Frontal cortex (tissue), 3 donors: ENCODE measurements at regions not wholly inside any gene's neighbourhood (a gene's known extent, or its start where the extent isn't known, plus 50 kb on each side); places are given as distances from the start of the nearest gene placed in this dataset.

Experiments
- DNase-seq, 2 donors: peaks; one replicate each; pipeline ENCODE4 v3.0.0; 2012; ENCODE audit warnings: low spot score in 2 of 2
- FAIRE-seq: peaks from 2 replicates; lab custom pipeline; 2012; peaks lifted over from hg19 to GRCh38; lab: Jason Lieb, UNC
- donor health status: control.
- donor health status: control.
- donor health status: control.

GRCh38 chr6:23176883-23177282 is 607.5 kb downstream of the HDGFL1 start:
- no peak for DNase-seq
- FAIRE-seq, result no peak

- FAIRE-seq, result no peak
- DNase-seq, result no peak
These were observed 608.4 kb downstream of the HDGFL1 start for GRCh38 chr6:23177806-23178205.

GRCh38 chr6:23179994-23180393 is 610.6 kb downstream of the HDGFL1 start:
- FAIRE-seq (no peak), DNase-seq (no peak)

GRCh38 chr6:23180504-23181293 is 611.3 kb downstream of the HDGFL1 start:
- DNase-seq (peak; percentile 18 to 22), FAIRE-seq (no peak)

- DNase-seq (no peak), FAIRE-seq (no peak)
These were observed 612.2 kb downstream of the HDGFL1 start for GRCh38 chr6:23181356-23182110.

GRCh38 chr6:23183846-23184245 is 614.5 kb downstream of the HDGFL1 start:
- DNase-seq (no peak), FAIRE-seq (no peak)

GRCh38 chr6:23184351-23184750 is 615.0 kb downstream of the HDGFL1 start:
- no peak for DNase-seq

GRCh38 chr6:23195487-23195886 is 626.1 kb downstream of the HDGFL1 start:
- FAIRE-seq (no peak), DNase-seq (no peak)

More at GRCh38 chr6:23184351-23184750, 615.0 kb downstream of the HDGFL1 start:
- FAIRE-seq, result no peak

- FAIRE-seq (no peak), DNase-seq (no peak)
These were observed 630.2 kb downstream of the HDGFL1 start for GRCh38 chr6:23199541-23199940.

- DNase-seq, result no peak
- FAIRE-seq, result no peak
These were observed 631.6 kb downstream of the HDGFL1 start for GRCh38 chr6:23200946-23201345.

GRCh38 chr6:23202207-23202606 is 632.8 kb downstream of the HDGFL1 start:
- FAIRE-seq (no peak), DNase-seq (no peak)

- DNase-seq (no peak), FAIRE-seq (no peak)
These were observed 643.0 kb downstream of the HDGFL1 start for GRCh38 chr6:23212398-23212797.

GRCh38 chr6:23213193-23213592 is 643.8 kb downstream of the HDGFL1 start:
- no peak for FAIRE-seq
- no peak for DNase-seq

- FAIRE-seq (no peak), DNase-seq (no peak)
These were observed 644.3 kb downstream of the HDGFL1 start for GRCh38 chr6:23213651-23214050.

GRCh38 chr6:23218751-23219150 is 649.4 kb downstream of the HDGFL1 start:
- FAIRE-seq (no peak), DNase-seq (peak in 1 of 2 donors; percentile 12)

- no peak for DNase-seq
- FAIRE-seq, result no peak
These were observed 653.4 kb downstream of the HDGFL1 start for GRCh38 chr6:23222724-23223123.

GRCh38 chr6:23224540-23224939 is 655.2 kb downstream of the HDGFL1 start:
- no peak for DNase-seq
- FAIRE-seq, result no peak

- no peak for FAIRE-seq
- DNase-seq, result no peak
These were observed 659.2 kb downstream of the HDGFL1 start for GRCh38 chr6:23228439-23229024.

- no peak for FAIRE-seq
These were observed 674.5 kb downstream of the HDGFL1 start for GRCh38 chr6:23243854-23244253.

GRCh38 chr6:23244300-23244699 is 674.9 kb downstream of the HDGFL1 start:
- FAIRE-seq (no peak), DNase-seq (no peak)

More at GRCh38 chr6:23243854-23244253, 674.5 kb downstream of the HDGFL1 start:
- no peak for DNase-seq

- FAIRE-seq (no peak), DNase-seq (no peak)
These were observed 676.2 kb downstream of the HDGFL1 start for GRCh38 chr6:23245572-23245971.
